PC-9 (cell line): ENCODE measurements at regions not wholly inside any gene's neighbourhood (a gene's known extent, or its start where the extent isn't known, plus 50 kb on each side); places are given as distances from the start of the nearest gene placed in this dataset.

Experiments used
- BruUV-seq: library from RNA; stranded (reverse); fragments of 400-500 nt; replicated peaks from 2 replicates; lab custom pipeline; 2021; lab: Mats Ljungman, UMichigan
- CTCF ChIA-PET: fragments of 300-600 bp; sonication (Branson Sonifier 250); formaldehyde crosslinking; loops from one replicate; lab custom pipeline; 2022; ENCODE audit warnings: antibody characterized with exemption; lab: Charles Lee
- POLR2A ChIA-PET: fragments of 300-600 bp; sonication (Branson Sonifier 250); formaldehyde crosslinking; loops from one replicate; lab custom pipeline; 2022; ENCODE audit warnings: antibody characterized with exemption; ENCODE audit not compliant: unreplicated experiment; lab: Charles Lee
- DNase-seq, 2 experiments: peaks; one replicate each; pipeline versions ENCODE4 v3.0.0 to v3.0.0-alpha.2; 2015 to 2022; ENCODE audit warnings: mixed read lengths in 1 of 2
- H2AFZ ChIP-seq: fragments of 200-600 bp; sonication (generic); 2 replicates; pipeline ENCODE4 v1.8.1; 2017; ENCODE audit warnings: antibody characterized with exemption
- H3F3A ChIP-seq: fragments of 200-600 bp; sonication (generic); 2 replicates; pipeline ENCODE4 v1.8.1; 2017; ENCODE audit warnings: antibody characterized with exemption, mild to moderate bottlenecking, low read depth; ENCODE audit not compliant: insufficient read depth
- H3K27ac ChIP-seq: fragments of 200-600 bp; sonication (generic); 2 replicates; pipeline ENCODE4 v1.6.1; 2016; ENCODE audit warnings: mixed run types
- H3K27me3 ChIP-seq: fragments of 200-600 bp; sonication (generic); 2 replicates; pipeline ENCODE4 v1.6.1; 2016; ENCODE audit warnings: low read depth, mixed run types; ENCODE audit not compliant: insufficient read depth
- H3K36me3 ChIP-seq: fragments of 200-600 bp; sonication (generic); 2 replicates; pipeline ENCODE4 v1.6.1; 2016; ENCODE audit warnings: low read depth, mixed run types
- H3K4me1 ChIP-seq: fragments of 200-600 bp; sonication (generic); replicated peaks from 2 replicates; pipeline ENCODE4 v1.6.1; 2016; ENCODE audit warnings: mixed run types; ENCODE audit not compliant: insufficient read depth
- H3K4me2 ChIP-seq: fragments of 200-600 bp; sonication (generic); 2 replicates; pipeline ENCODE4 v1.6.1; 2017; ENCODE audit warnings: mixed run types
- H3K4me3 ChIP-seq: fragments of 200-600 bp; sonication (generic); 2 replicates; pipeline ENCODE4 v1.6.1; 2016; ENCODE audit warnings: mixed run types
- H3K79me2 ChIP-seq: fragments of 200-600 bp; sonication (generic); 2 replicates; pipeline ENCODE4 v1.6.1; 2017; ENCODE audit warnings: low read depth, mixed run types
- H3K9me2 ChIP-seq: fragments of 200-600 bp; sonication (generic); 2 replicates; pipeline ENCODE4 v1.8.1; 2017; ENCODE audit warnings: mild to moderate bottlenecking; ENCODE audit not compliant: insufficient read depth
- H3K9me3 ChIP-seq: fragments of 200-600 bp; sonication (generic); 2 replicates; pipeline ENCODE4 v1.8.1; 2016; ENCODE audit warnings: low read depth; ENCODE audit not compliant: insufficient read depth
- H4K20me1 ChIP-seq: fragments of 200-600 bp; sonication (generic); 2 replicates; pipeline ENCODE4 v1.8.1; 2017; ENCODE audit not compliant: insufficient read depth
- CTCF ChIP-seq: fragments of 200-600 bp; sonication (generic); conservative IDR thresholded peaks from 2 replicates; pipeline ENCODE4 v1.6.1; 2017; ENCODE audit warnings: mixed run types, antibody characterized with exemption, mild to moderate bottlenecking, moderate library complexity
- EZH2 ChIP-seq: fragments of 200-600 bp; sonication (generic); IDR thresholded peaks from 2 replicates; pipeline ENCODE4 v1.8.0; 2017; ENCODE audit warnings: antibody characterized with exemption, low read depth
- intact Hi-C: fragments of 100-400 bp; cut with micrococcal nuclease; formaldehyde crosslinking; loops from one replicate; pipeline ENCODE4 v1.10.0; 2022; ENCODE audit not compliant: unreplicated experiment

GRCh38 chr14:66231820-66232219 lies 254.4 kb upstream of the CCDC196 start:
- Histone ChIP-seq H3F3A (no peaks in the 10 kb centered on the region), H3K9me3 (no peaks in the 10 kb centered on the region; the same call in 1 of the 2 replicates), H4K20me1 (no peaks in the 10 kb centered on the region), H3K27me3 (0 out of 2 replicates have a peak, but pooled peaks cover 4% of the 10 kb centered on the region), H2AFZ (no peak overlapping the region), H3K27ac (no peak overlapping the region), H3K4me3 (no peak overlapping the region), H3K4me2 (no peak overlapping the region), H3K79me2 (no peaks in the 10 kb centered on the region), H3K4me1 (no peaks in the 10 kb centered on the region), H3K36me3 (no peaks in the 10 kb centered on the region), H3K9me2 (no peaks in the 10 kb centered on the region)
- TF ChIP-seq EZH2 (no peak), CTCF (no peak)
- CTCF ChIA-PET: no interaction called here
- intact Hi-C loops: no loop called here
- BruUV-seq: no TSS peak
- POLR2A ChIA-PET: no interaction called here
- no peak for DNase-seq

- DNase-seq: no peak
- Histone ChIP-seq H3K9me3 (no peaks in the 10 kb centered on the region; the same call in 1 of the 2 replicates), H3K9me2 (no peaks in the 10 kb centered on the region), H2AFZ (no peak overlapping the region), H3F3A (no peaks in the 10 kb centered on the region), H3K36me3 (no peaks in the 10 kb centered on the region), H3K27me3 (0 out of 2 replicates have a peak, but pooled peaks cover 4% of the 10 kb centered on the region), H3K79me2 (no peaks in the 10 kb centered on the region), H3K4me1 (no peaks in the 10 kb centered on the region), H3K27ac (no peak overlapping the region), H3K4me3 (no peak overlapping the region), H3K4me2 (no peak overlapping the region), H4K20me1 (no peaks in the 10 kb centered on the region)
- POLR2A ChIA-PET: no interaction called here
- intact Hi-C loops: no loop called here
- no TSS peak for BruUV-seq
- CTCF ChIA-PET: no interaction called here
- no peak for TF ChIP-seq CTCF
- no peak for TF ChIP-seq EZH2
These were observed 252.6 kb upstream of the CCDC196 start for GRCh38 chr14:66233591-66233990.

- no peaks in the 10 kb centered on the region for H3K79me2 ChIP-seq
- no peaks in the 10 kb centered on the region; the same call in 1 of the 2 replicates for H3K9me3 ChIP-seq
- no peaks in the 10 kb centered on the region for H3K36me3 ChIP-seq
- H3K27me3 ChIP-seq: 0 out of 2 replicates have a peak, but pooled peaks cover 4% of the 10 kb centered on the region
- no peaks in the 10 kb centered on the region for H3F3A ChIP-seq
- no TSS peak for BruUV-seq
- H3K4me2 ChIP-seq: no peak overlapping the region
- POLR2A ChIA-PET: no interaction called here
- intact Hi-C loops: no loop called here
- no peaks in the 10 kb centered on the region for H3K9me2 ChIP-seq
- CTCF ChIA-PET: no interaction called here
- H3K27ac ChIP-seq: no peak overlapping the region
- H2AFZ ChIP-seq: no peak overlapping the region
- no peak overlapping the region for H3K4me3 ChIP-seq
- TF ChIP-seq CTCF (no peak), EZH2 (no peak)
- DNase-seq: no peak
- H3K4me1 ChIP-seq: no peaks in the 10 kb centered on the region
- H4K20me1 ChIP-seq: no peaks in the 10 kb centered on the region
These were observed 251.8 kb upstream of the CCDC196 start for GRCh38 chr14:66234411-66234810.
